ENCODE measurements at regions not wholly inside any gene's neighbourhood (a gene's known extent, or its start where the extent isn't known, plus 50 kb on each side); places are given as distances from the start of the nearest gene placed in this dataset.
"Not testable (repeated sequence)": the region's sequence is repeated elsewhere in the genome, so short reads cannot be mapped to it uniquely, and the experiment has no call there.

- no peak overlapping the region for H3K27ac ChIP-seq (ENCODE audit: low read depth, low read length, poor library complexity, severe bottlenecking)
- H3K79me2 ChIP-seq (ENCODE audit: insufficient read depth, low read length), result no peaks in the 10 kb centered on the region
- H2AFZ ChIP-seq (ENCODE audit: low read length), result no peak overlapping the region
These were observed 160.3 kb upstream of the SERTAD2 start for GRCh38 chr2:64814007-64814406.

DNA sequence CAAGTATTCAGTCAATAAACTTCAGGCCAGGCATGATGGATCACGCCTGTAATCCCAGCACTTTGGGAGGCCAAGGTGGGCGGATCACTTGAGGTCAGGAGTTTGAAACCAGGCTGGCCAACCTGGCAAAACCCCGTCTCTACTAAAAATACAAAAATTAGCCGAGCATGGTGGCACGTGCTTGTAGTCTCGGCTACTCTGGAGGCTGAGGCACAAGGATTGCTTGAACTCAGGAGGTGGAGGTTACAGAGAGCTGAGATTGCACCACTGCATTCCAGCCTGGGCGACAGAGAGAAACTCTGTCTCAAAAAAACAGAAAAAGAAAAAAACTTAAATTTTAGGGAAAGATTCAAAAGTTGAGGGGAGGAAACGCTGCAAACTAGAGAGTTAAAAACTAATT lies 162.8 kb upstream of the SERTAD2 start:
- peaks cover 20% of the 10 kb centered on the region for H3K4me1 ChIP-seq (ENCODE audit: insufficient read depth, low read length, severe bottlenecking)
- not testable (repeated sequence) for H3K27ac ChIP-seq (ENCODE audit: low read depth, low read length, poor library complexity, severe bottlenecking)

More at GRCh38 chr2:64814007-64814406, 160.3 kb upstream of the SERTAD2 start:
- no peaks in the 10 kb centered on the region for H3K27me3 ChIP-seq (ENCODE audit: insufficient read depth, low read length)
- no peaks in the 10 kb centered on the region for H4K20me1 ChIP-seq (ENCODE audit: insufficient read depth, low read length)
- TF ChIP-seq EZH2 (IDR thresholded peaks at IDR 0.05; ENCODE audit: borderline replicate concordance, low read length) (no peak), CTCF (IDR thresholded peaks at IDR 0.05; ENCODE audit: low read length) (no peak)
- H3K4me3 ChIP-seq (ENCODE audit: low read depth, low read length, poor library complexity, severe bottlenecking), result no peak overlapping the region
- no peaks in the 10 kb centered on the region for H3K9me2 ChIP-seq (ENCODE audit: low read depth, low read length)
- H3K36me3 ChIP-seq (ENCODE audit: insufficient read depth, low read length), result no peaks in the 10 kb centered on the region; the same call in 1 of the 2 replicates
- no peaks in the 10 kb centered on the region for H3K9me3 ChIP-seq (ENCODE audit: low read length)
- no peak overlapping the region for H3K4me2 ChIP-seq (ENCODE audit: low read length)
- H3F3A ChIP-seq (ENCODE audit: insufficient read depth, low read length), result no peaks in the 10 kb centered on the region
- H3K4me1 ChIP-seq (ENCODE audit: insufficient read depth, low read length, severe bottlenecking), result peaks cover 6% of the 10 kb centered on the region
- no peak overlapping the region for H3K9ac ChIP-seq (ENCODE audit: low read length)

DNA sequence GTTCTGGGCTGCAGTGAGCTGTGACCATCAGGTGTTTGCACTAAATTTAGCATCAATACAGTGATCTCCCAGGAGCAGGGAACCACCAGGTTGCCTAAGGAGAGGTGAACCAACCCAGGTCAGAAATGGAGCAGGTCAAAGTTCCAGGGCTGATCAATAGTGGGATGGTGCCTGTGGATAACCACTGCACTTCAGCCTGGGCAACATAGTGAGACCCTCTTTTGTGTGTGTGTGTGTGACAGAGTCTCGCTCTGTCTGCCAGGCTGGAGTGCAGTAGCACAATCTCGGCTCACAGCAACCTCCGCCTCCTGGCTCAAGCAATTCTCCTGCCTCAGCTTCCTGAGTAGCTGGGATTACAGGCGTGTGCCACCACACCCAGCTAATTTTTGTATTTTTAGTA lies 163.7 kb upstream of the SERTAD2 start:
- Histone ChIP-seq H2AFZ (ENCODE audit: low read length) (no peak overlapping the region), H3K79me2 (ENCODE audit: insufficient read depth, low read length) (no peaks in the 10 kb centered on the region), H3K4me1 (ENCODE audit: insufficient read depth, low read length, severe bottlenecking) (peaks cover 21% of the 10 kb centered on the region), H3K27ac (ENCODE audit: low read depth, low read length, poor library complexity, severe bottlenecking) (no peak overlapping the region), H3K27me3 (ENCODE audit: insufficient read depth, low read length) (no peaks in the 10 kb centered on the region), H3K4me3 (ENCODE audit: low read depth, low read length, poor library complexity, severe bottlenecking) (no peak overlapping the region), H3K9me2 (ENCODE audit: low read depth, low read length) (no peaks in the 10 kb centered on the region), H3K9me3 (ENCODE audit: low read length) (no peaks in the 10 kb centered on the region), H3K9ac (ENCODE audit: low read length) (no peak overlapping the region), H3F3A (ENCODE audit: insufficient read depth, low read length) (no peaks in the 10 kb centered on the region), H3K36me3 (ENCODE audit: insufficient read depth, low read length) (no peaks in the 10 kb centered on the region; the same call in 1 of the 2 replicates), H4K20me1 (ENCODE audit: insufficient read depth, low read length) (no peaks in the 10 kb centered on the region), H3K4me2 (ENCODE audit: low read length) (no peak overlapping the region)
- no peak for TF ChIP-seq CTCF (IDR thresholded peaks at IDR 0.05; ENCODE audit: low read length)

More for the DNA sequence above, 162.8 kb upstream of the SERTAD2 start:
- H2AFZ ChIP-seq (ENCODE audit: low read length); H3K36me3 ChIP-seq (ENCODE audit: insufficient read depth, low read length); H3K9me2 ChIP-seq (ENCODE audit: low read depth, low read length); H4K20me1 ChIP-seq (ENCODE audit: insufficient read depth, low read length); H3K4me3 ChIP-seq (ENCODE audit: low read depth, low read length, poor library complexity, severe bottlenecking); H3K27me3 ChIP-seq (ENCODE audit: insufficient read depth, low read length); H3F3A ChIP-seq (ENCODE audit: insufficient read depth, low read length); H3K4me2 ChIP-seq (ENCODE audit: low read length); H3K79me2 ChIP-seq (ENCODE audit: insufficient read depth, low read length); H3K9ac ChIP-seq (ENCODE audit: low read length); H3K9me3 ChIP-seq (ENCODE audit: low read length): not testable (repeated sequence)

DNA sequence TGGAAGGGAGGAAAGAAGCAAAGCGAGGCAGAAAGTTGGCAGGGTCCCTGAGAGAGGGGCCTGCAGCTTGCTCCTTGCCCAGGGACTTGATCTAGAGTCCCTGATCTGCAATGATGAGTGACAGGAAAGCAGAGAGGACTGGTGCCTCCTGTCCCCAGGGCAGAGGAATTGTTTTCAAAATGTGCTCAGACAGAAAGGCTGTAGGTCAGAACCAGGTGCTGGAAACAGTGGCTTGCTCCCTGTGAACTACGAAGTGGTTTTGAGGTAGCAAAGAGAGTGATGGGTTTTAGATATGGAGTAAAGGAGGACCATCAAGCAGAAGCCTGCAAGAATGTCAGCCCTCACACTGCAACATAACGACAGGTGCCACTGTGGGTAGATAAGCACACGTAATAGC lies 164.9 kb upstream of the SERTAD2 start:
- H2AFZ ChIP-seq (ENCODE audit: low read length), result no peak overlapping the region

More for the DNA sequence above, 164.9 kb upstream of the SERTAD2 start:
- Histone ChIP-seq H3K27me3 (ENCODE audit: insufficient read depth, low read length) (no peaks in the 10 kb centered on the region), H4K20me1 (ENCODE audit: insufficient read depth, low read length) (no peaks in the 10 kb centered on the region), H3K36me3 (ENCODE audit: insufficient read depth, low read length) (no peaks in the 10 kb centered on the region; the same call in 1 of the 2 replicates), H3F3A (ENCODE audit: insufficient read depth, low read length) (no peaks in the 10 kb centered on the region), H3K4me1 (ENCODE audit: insufficient read depth, low read length, severe bottlenecking) (peaks cover 21% of the 10 kb centered on the region), H3K79me2 (ENCODE audit: insufficient read depth, low read length) (no peaks in the 10 kb centered on the region), H3K4me3 (ENCODE audit: low read depth, low read length, poor library complexity, severe bottlenecking) (no peak overlapping the region), H3K4me2 (ENCODE audit: low read length) (no peak overlapping the region), H3K27ac (ENCODE audit: low read depth, low read length, poor library complexity, severe bottlenecking) (no peak overlapping the region), H3K9me3 (ENCODE audit: low read length) (no peaks in the 10 kb centered on the region), H3K9me2 (ENCODE audit: low read depth, low read length) (no peaks in the 10 kb centered on the region), H3K9ac (ENCODE audit: low read length) (no peak overlapping the region)
- TF ChIP-seq CTCF (IDR thresholded peaks at IDR 0.05; ENCODE audit: low read length), result no peak
- no peak for TF ChIP-seq EZH2 (IDR thresholded peaks at IDR 0.05; ENCODE audit: borderline replicate concordance, low read length)

Measured in OCI-LY1 (cell line).